H1 (cell line): ENCODE measurements at regions not wholly inside any gene's neighbourhood (a gene's known extent, or its start where the extent isn't known, plus 50 kb on each side); places are given as distances from the start of the nearest gene placed in this dataset.

Experiments used
- CTCF ChIA-PET: fragments of 300-600 bp; sonication (Branson Sonifier 250); formaldehyde crosslinking; loops from one replicate; lab custom pipeline; 2021; ENCODE audit not compliant: partially characterized antibody; lab: Charles Lee
- POLR2A ChIA-PET: fragments of 300-600 bp; sonication (Branson Sonifier 250); formaldehyde crosslinking; loops from one replicate; lab custom pipeline; 2021; ENCODE audit warnings: inconsistent platforms; ENCODE audit not compliant: partially characterized antibody; lab: Charles Lee
- DNase-seq, 2 experiments: peaks; one replicate each; pipeline versions ENCODE4 v3.0.0 to v3.0.0-alpha.2; 2010 to 2022; ENCODE audit warnings: low spot score in 2 of 2, low read depth in 1 of 2, mixed read lengths in 1 of 2
- FAIRE-seq: peaks from 2 replicates; lab custom pipeline; 2011; peaks lifted over from hg19 to GRCh38; lab: Jason Lieb, UNC
- H2AFZ ChIP-seq: 2 replicates; pipeline ENCODE4 v1.8.1; 2012; ENCODE audit warnings: low read length, inconsistent platforms
- H2AK5ac ChIP-seq: 2 replicates; pipeline ENCODE4 v1.6.1; 2013; ENCODE audit warnings: low read depth, low read length
- H2BK120ac ChIP-seq: replicated peaks from 2 replicates; pipeline ENCODE3; 2013; ENCODE audit warnings: low read depth, low read length, inconsistent platforms
- H2BK12ac ChIP-seq: 2 replicates; pipeline ENCODE4 v1.6.1; 2013; ENCODE audit warnings: low read depth, low read length
- H2BK15ac ChIP-seq: 2 replicates; pipeline ENCODE4 v1.6.1; 2013; ENCODE audit warnings: low read length
- H2BK20ac ChIP-seq: 2 replicates; pipeline ENCODE4 v1.6.1; 2013; ENCODE audit warnings: low read length
- H2BK5ac ChIP-seq: 2 replicates; pipeline ENCODE4 v1.6.1; 2013; ENCODE audit warnings: low read depth, low read length
- H3K14ac ChIP-seq: 2 replicates; pipeline ENCODE4 v1.6.1; 2013; ENCODE audit warnings: inconsistent platforms; ENCODE audit not compliant: insufficient read length
- H3K18ac ChIP-seq: 2 replicates; pipeline ENCODE4 v1.6.1; 2013; ENCODE audit warnings: low read length; ENCODE audit errors: extremely low read depth
- H3K23ac ChIP-seq: 2 replicates; pipeline ENCODE4 v1.6.1; 2013; ENCODE audit warnings: inconsistent platforms; ENCODE audit not compliant: insufficient read length
- H3K23me2 ChIP-seq: 2 replicates; pipeline ENCODE4 v1.6.1; 2013; ENCODE audit warnings: low read depth, low read length
- H3K27ac ChIP-seq: 2 replicates; pipeline ENCODE4 v1.6.1; 2011; ENCODE audit warnings: low read depth, low read length, inconsistent platforms
- H3K27me3 ChIP-seq, 4 experiments: replicated peaks in 1 of 4; 1 replicate in 1 of 4; 2 replicates in 3 of 4; pipeline versions ENCODE4 v1.6.1 to v1.8.1; 2011 to 2013; ENCODE audit warnings: low read length in 3 of 4, mild to moderate bottlenecking in 3 of 4, inconsistent platforms in 2 of 4, mixed read lengths in 2 of 4, moderate library complexity in 1 of 4; ENCODE audit not compliant: control insufficient read depth in 3 of 4, insufficient read depth in 3 of 4; ENCODE audit errors: extremely low read depth in 1 of 4
- H3K36me3 ChIP-seq, 4 experiments: 2 replicates each; pipeline versions ENCODE4 v1.6.1 to v1.8.1; 2011 to 2013; ENCODE audit warnings: mild to moderate bottlenecking in 4 of 4, low read length in 3 of 4, moderate library complexity in 2 of 4, control low read depth in 1 of 4, inconsistent platforms in 1 of 4; ENCODE audit not compliant: insufficient read depth in 4 of 4, control insufficient read depth in 2 of 4
- H3K4ac ChIP-seq: replicated peaks from 2 replicates; pipeline ENCODE3; 2013; ENCODE audit warnings: low read length, low read depth, mixed read lengths, inconsistent platforms; ENCODE audit not compliant: insufficient read length
- H3K4me1 ChIP-seq, 4 experiments: replicated peaks in 1 of 4; 1 replicate in 1 of 4; 2 replicates in 3 of 4; pipeline versions ENCODE4 v1.6.1 to v1.8.1; 2011 to 2013; ENCODE audit warnings: low read length in 3 of 4, inconsistent platforms in 2 of 4, mixed read lengths in 1 of 4; ENCODE audit not compliant: insufficient read depth in 4 of 4, control insufficient read depth in 3 of 4
- H3K4me2 ChIP-seq, 2 experiments: 2 replicates each; pipeline versions ENCODE4 v1.6.1 to v1.8.1; 2011 to 2013; ENCODE audit warnings: low read depth in 2 of 2, low read length in 2 of 2, control low read depth in 1 of 2, inconsistent platforms in 1 of 2, mild to moderate bottlenecking in 1 of 2; ENCODE audit not compliant: insufficient read depth in 1 of 2
- H3K4me3 ChIP-seq, 4 experiments: fragments of 200-600, 300-600 bp in 1 of 4; sonication (generic), shearing (Covaris generic), sonication (Bioruptor Twin) in 1 of 4; 2 replicates each; pipeline versions ENCODE4 v1.5.1 to v1.8.1; 2011 to 2016; ENCODE audit warnings: low read length in 4 of 4, low read depth in 3 of 4, control low read depth in 2 of 4, inconsistent platforms in 2 of 4, mild to moderate bottlenecking in 2 of 4, mixed read lengths in 1 of 4, moderate library complexity in 1 of 4; ENCODE audit not compliant: insufficient read depth in 2 of 4; ENCODE audit errors: extremely low read depth in 1 of 4
- H3K56ac ChIP-seq: replicated peaks from 2 replicates; pipeline ENCODE3; 2013; ENCODE audit warnings: low read depth, mild to moderate bottlenecking, mixed read lengths, low read length, inconsistent platforms; ENCODE audit not compliant: insufficient read length
- H3K79me1 ChIP-seq: 2 replicates; pipeline ENCODE4 v1.6.1; 2013; ENCODE audit warnings: low read depth, low read length, control low read depth
- H3K79me2 ChIP-seq, 2 experiments: 2 replicates each; pipeline versions ENCODE4 v1.6.1 to v1.8.1; 2012 to 2013; ENCODE audit warnings: low read length in 2 of 2, mild to moderate bottlenecking in 2 of 2, inconsistent platforms in 1 of 2; ENCODE audit not compliant: insufficient read depth in 2 of 2, control insufficient read depth in 1 of 2
- H3K9ac ChIP-seq, 4 experiments: replicated peaks in 1 of 4; 1 replicate in 1 of 4; 2 replicates in 3 of 4; pipeline versions ENCODE4 v1.6.1 to v1.8.1; 2011 to 2013; ENCODE audit warnings: low read depth in 3 of 4, low read length in 3 of 4, control low read depth in 2 of 4, mild to moderate bottlenecking in 2 of 4, moderate library complexity in 2 of 4, inconsistent platforms in 1 of 4; ENCODE audit errors: extremely low read depth in 1 of 4
- H3K9me3 ChIP-seq, 2 experiments: 2 replicates each; pipeline versions ENCODE4 v1.6.1 to v1.8.1; 2012 to 2013; ENCODE audit warnings: mild to moderate bottlenecking in 2 of 2, moderate library complexity in 2 of 2, control low read depth in 1 of 2, inconsistent platforms in 1 of 2, low read depth in 1 of 2, low read length in 1 of 2, mixed read lengths in 1 of 2; ENCODE audit not compliant: insufficient read depth in 2 of 2
- H4K20me1 ChIP-seq, 2 experiments: replicated peaks in 1 of 2; 2 replicates each; pipeline versions ENCODE3 to v1.8.1; 2011 to 2013; ENCODE audit warnings: inconsistent platforms in 2 of 2, low read length in 2 of 2, mild to moderate bottlenecking in 1 of 2; ENCODE audit not compliant: insufficient read depth in 2 of 2, control insufficient read depth in 1 of 2
- H4K5ac ChIP-seq: 2 replicates; pipeline ENCODE4 v1.6.1; 2013; ENCODE audit warnings: low read length, low read depth, mixed read lengths, inconsistent platforms; ENCODE audit not compliant: insufficient read length
- H4K8ac ChIP-seq: 2 replicates; pipeline ENCODE4 v1.8.0; 2013; ENCODE audit warnings: mild to moderate bottlenecking, moderate library complexity, low read length, inconsistent platforms; ENCODE audit not compliant: insufficient read depth; ENCODE audit errors: extremely low read depth
- H4K91ac ChIP-seq: replicated peaks from 2 replicates; pipeline ENCODE3; 2013; ENCODE audit warnings: low read length, mixed read lengths, inconsistent platforms; ENCODE audit not compliant: insufficient read length
- BCL11A ChIP-seq, 2 experiments: IDR thresholded peaks; one replicate each; pipeline ENCODE4 v1.6.1; 2011; ENCODE audit warnings: low read depth in 2 of 2, low read length in 2 of 2, mild to moderate bottlenecking in 2 of 2
- BRCA1 ChIP-seq: IDR thresholded peaks from 2 replicates; pipeline ENCODE4 v1.6.1; 2012; ENCODE audit warnings: low read depth, low read length, improper control_type of control experiment
- EGR1 ChIP-seq: IDR thresholded peaks from 2 replicates; pipeline ENCODE4 v1.6.1; 2011; ENCODE audit warnings: low read depth, low read length, borderline replicate concordance
- MAFK ChIP-seq: IDR thresholded peaks from 2 replicates; pipeline ENCODE4 v1.6.1; 2012; ENCODE audit warnings: low read depth, mild to moderate bottlenecking, improper control_type of control experiment, low read length
- POLR2AphosphoS5 ChIP-seq: IDR thresholded peaks from 2 replicates; pipeline ENCODE4 v1.6.1; 2011; ENCODE audit warnings: low read depth, low read length
- RBBP5 ChIP-seq: IDR thresholded peaks from 2 replicates; pipeline ENCODE4 v1.7.1; 2012; ENCODE audit warnings: low read depth, mild to moderate bottlenecking, inconsistent platforms, low read length, moderate library complexity, borderline replicate concordance
- RFX5 ChIP-seq: IDR thresholded peaks from 2 replicates; pipeline ENCODE4 v1.6.1; 2011; ENCODE audit warnings: low read depth, low read length, improper control_type of control experiment, borderline replicate concordance
- SAP30 ChIP-seq: fragments of 300-600 bp; sonication (generic); IDR thresholded peaks from 2 replicates; pipeline ENCODE4 v1.7.1; 2012; ENCODE audit warnings: low read length, moderate library complexity, mild to moderate bottlenecking, inconsistent platforms; ENCODE audit not compliant: insufficient read depth, insufficient replicate concordance
- WGBS, 2 experiments: shearing (Covaris generic) in 1 of 2; methylation state at CpG; one replicate each; pipeline versions ENCODE4 v1.1.6 to v1.1.7; 2013 to 2015; ENCODE audit warnings: low lambda C conversion rate in 2 of 2, mixed read lengths in 2 of 2, inconsistent platforms in 1 of 2, low coverage in 1 of 2, missing lambda C conversion rate in 1 of 2; ENCODE audit not compliant: insufficient replicate concordance in 2 of 2, insufficient coverage in 1 of 2, insufficient read length in 1 of 2; ENCODE audit errors: extremely low coverage in 1 of 2, missing lambda C conversion rate in 1 of 2; 5-methylcytosine and 5-hydroxymethylcytosine counted together
- TF ChIP-seq, protein P1 (sequence below): IDR thresholded peaks from 2 replicates; pipeline ENCODE4 v1.6.1; 2011; ENCODE audit warnings: low read length, improper control_type of control experiment

DNA sequence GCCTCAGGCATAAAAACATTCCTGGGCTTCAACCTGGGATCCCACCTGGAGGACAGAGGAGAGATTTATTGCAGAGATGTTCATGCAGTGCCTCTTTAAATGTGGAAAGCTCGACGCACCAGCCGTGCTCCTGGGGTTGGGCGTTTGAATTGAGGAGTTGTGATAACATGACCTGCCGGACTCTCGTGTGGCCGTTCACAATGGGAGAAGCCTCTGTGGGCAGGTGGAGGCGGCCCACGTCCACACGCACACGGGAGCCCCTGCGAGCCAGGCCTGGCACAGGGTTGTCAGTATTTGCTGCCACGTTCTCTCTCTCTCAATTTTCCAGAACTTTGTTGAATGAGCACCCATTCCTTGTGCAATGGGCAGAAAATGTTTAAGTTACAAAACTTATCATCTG is 58.3 kb upstream of the PPARA start:
- Histone ChIP-seq H3K4me3 (no peak overlapping the region), H3K56ac (no peak overlapping the region), H2BK15ac (no peak overlapping the region), H3K23ac (no peak overlapping the region), H3K4me2 (no peak overlapping the region), H2BK120ac (no peak overlapping the region), H2BK12ac (no peak overlapping the region), H3K18ac (no peak overlapping the region), H4K5ac (no peak overlapping the region), H3K9me3 (no peaks in the 10 kb centered on the region), H2BK20ac (no peak overlapping the region), H3K4me1 (no peaks in the 10 kb centered on the region), H4K20me1 (peaks cover 0 to 5% of the 10 kb centered on the region in 2 experiments), H3K4ac (no peak overlapping the region), H3K79me1 (peaks cover 4% of the 10 kb centered on the region; the same call in 1 of the 2 replicates), H3K9ac (no peak overlapping the region), H4K91ac (no peak overlapping the region), H2AK5ac (no peak overlapping the region), H3K14ac (no peak overlapping the region), H2AFZ (no peak overlapping the region), H3K36me3 (no peaks in the 10 kb centered on the region), H3K27ac (no peak overlapping the region), H3K23me2 (no peaks in the 10 kb centered on the region), H3K27me3 (no peaks in the 10 kb centered on the region), H4K8ac (no peak overlapping the region), H2BK5ac (no peak overlapping the region), H3K79me2 (0 out of 4 replicates have a peak, but pooled peaks cover 0 to 8% of the 10 kb centered on the region in 2 experiments)
- ChIA-PET POLR2A (no interaction called here), CTCF (interaction anchor here (1.0 to 2.1 kb wide), 2 partner anchors 10 to 11 kb away, joined by 3 to 6 read pairs; no protein-coding TSS in a partner anchor)
- DNase-seq (no peak), FAIRE-seq (no peak)
- 94% methylated on average over 13 of the region's 13 CpGs; no CpG with 5 or more reads in 1 of the 2 experiments for whole genome bisulfite sequencing, 2 experiments
- no peak for TF ChIP-seq BCL11A (IDR thresholded peaks at IDR 0.05; ENCODE audit: low read depth in 2 of 2, low read length in 2 of 2)
- TF ChIP-seq MAFK, result no peak
- no peak for TF ChIP-seq POLR2AphosphoS5
- TF ChIP-seq BRCA1, result no peak
- TF ChIP-seq SAP30, result no peak
- no peak for TF ChIP-seq RBBP5
- no peak for TF ChIP-seq RFX5
- TF ChIP-seq, protein P1, sequence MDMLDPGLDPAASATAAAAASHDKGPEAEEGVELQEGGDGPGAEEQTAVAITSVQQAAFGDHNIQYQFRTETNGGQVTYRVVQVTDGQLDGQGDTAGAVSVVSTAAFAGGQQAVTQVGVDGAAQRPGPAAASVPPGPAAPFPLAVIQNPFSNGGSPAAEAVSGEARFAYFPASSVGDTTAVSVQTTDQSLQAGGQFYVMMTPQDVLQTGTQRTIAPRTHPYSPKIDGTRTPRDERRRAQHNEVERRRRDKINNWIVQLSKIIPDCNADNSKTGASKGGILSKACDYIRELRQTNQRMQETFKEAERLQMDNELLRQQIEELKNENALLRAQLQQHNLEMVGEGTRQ, result no peak
- TF ChIP-seq EGR1, result no peak
